GM13977 (cell line): ENCODE measurements at regions not wholly inside any gene's neighbourhood (a gene's known extent, or its start where the extent isn't known, plus 50 kb on each side); places are given as distances from the start of the nearest gene placed in this dataset.
"Not testable (repeated sequence)": the region's sequence is repeated elsewhere in the genome, so short reads cannot be mapped to it uniquely, and the experiment has no call there.

Source experiments
- DNase-seq: peaks from one replicate; pipeline ENCODE4 v3.0.0; 2012; ENCODE audit warnings: low spot score
- CTCF ChIP-seq: IDR thresholded peaks from 2 replicates; pipeline ENCODE4 v1.5.1; 2012; ENCODE audit warnings: mild to moderate bottlenecking, control low read depth; ENCODE audit not compliant: insufficient read depth; ENCODE audit errors: extremely low read depth, missing control alignments
- in situ Hi-C: fragments of 300-500 bp; cut with MboI; formaldehyde crosslinking; loops from one replicate; pipeline ENCODE4 v1.12.0; 2022; ENCODE audit warnings: low sequenced_read_pairs, low pct_unique_long_range_greater_than_20kb, mixed read lengths, inconsistent platforms; ENCODE audit not compliant: unreplicated experiment

DNA sequence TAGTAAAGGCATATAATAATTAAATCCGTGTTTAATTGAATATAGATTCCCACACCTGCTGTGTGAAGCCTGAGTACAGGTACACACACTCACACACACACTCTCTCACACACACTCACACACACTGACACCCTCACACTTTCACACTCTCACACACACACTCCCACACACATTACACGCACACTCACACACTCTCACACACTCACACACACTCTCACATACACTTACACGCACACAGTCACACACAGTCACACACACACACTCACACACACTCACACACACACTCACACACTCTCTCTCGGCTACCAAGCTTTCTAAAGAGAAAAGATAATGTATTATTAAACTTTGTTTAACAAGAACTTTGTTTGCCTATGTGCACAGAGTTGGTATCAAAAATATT lies 195.1 kb upstream of the CTNND2 start:
- no peak for TF ChIP-seq CTCF
- no peak for DNase-seq
- in situ Hi-C loops: no loop called here

- TF ChIP-seq CTCF: no peak
- no peak for DNase-seq
- in situ Hi-C loops: no loop called here
Measured at GRCh38 chr5:12095808-12096281, 191.6 kb upstream of the CTNND2 start.

- no peak for TF ChIP-seq CTCF
- in situ Hi-C loops: no loop called here
- DNase-seq: no peak
Measured at GRCh38 chr5:12093586-12093985, 189.3 kb upstream of the CTNND2 start.

- no peak for TF ChIP-seq CTCF
- no peak for DNase-seq
- in situ Hi-C loops: no loop called here
Measured at GRCh38 chr5:12080761-12081160, 176.5 kb upstream of the CTNND2 start.

- in situ Hi-C loops, DNase-seq: not testable (repeated sequence)
- peak; percentile 16 for TF ChIP-seq CTCF
Measured at GRCh38 chr5:12078286-12078685, 174.0 kb upstream of the CTNND2 start.

DNA sequence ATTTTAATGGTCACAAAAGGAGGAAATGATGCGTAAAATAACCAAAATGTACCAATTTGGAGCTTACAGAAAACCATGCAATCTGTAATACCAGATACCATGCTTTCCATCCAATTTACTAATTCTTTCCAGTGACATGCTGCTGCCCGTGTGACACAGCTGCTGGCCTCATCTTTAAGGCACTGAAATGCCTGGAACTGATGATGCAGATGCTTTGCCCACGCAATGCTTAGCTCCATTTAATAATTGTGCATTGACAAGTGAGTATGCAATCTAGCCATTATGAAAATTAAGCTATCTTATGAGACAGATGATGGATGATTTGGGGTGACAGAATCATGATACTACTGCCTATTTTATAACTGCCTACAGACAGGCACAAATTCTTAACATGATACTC lies 169.2 kb upstream of the CTNND2 start:
- in situ Hi-C loops: no loop called here
- TF ChIP-seq CTCF: no peak
- no peak for DNase-seq

DNA sequence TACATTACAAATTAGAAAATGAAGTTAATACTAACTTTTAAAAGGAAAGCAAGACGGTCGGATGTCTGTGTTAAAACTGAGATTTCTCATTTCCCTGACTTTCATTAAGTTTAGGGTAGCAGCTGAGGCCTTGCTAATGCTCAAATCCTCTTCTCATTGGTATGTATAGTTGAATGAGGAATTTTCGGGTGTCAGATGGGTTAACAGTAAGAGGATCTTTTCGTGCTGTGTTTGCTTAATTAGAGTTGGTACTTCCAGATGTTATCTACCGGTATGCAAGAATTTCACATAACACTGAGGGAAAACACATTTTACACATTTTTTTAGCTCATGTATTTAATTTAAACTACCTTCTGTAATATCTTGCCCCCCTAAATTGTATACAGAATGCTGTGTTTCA lies 168.2 kb upstream of the CTNND2 start:
- in situ Hi-C loops: no loop called here
- no peak for TF ChIP-seq CTCF
- DNase-seq: no peak
